ENCODE measurements at regions not wholly inside any gene's neighbourhood (a gene's known extent, or its start where the extent isn't known, plus 50 kb on each side); places are given as distances from the start of the nearest gene placed in this dataset.

- TF ChIP-seq FOXP4 (CRISPR knock-in tag; IDR thresholded peaks at IDR 0.05), result no peak
- TF ChIP-seq MATR3 (CRISPR knock-in tag; IDR thresholded peaks at IDR 0.05), result no peak
- TF ChIP-seq HOXA9 (CRISPR knock-in tag; IDR thresholded peaks at IDR 0.05; ENCODE audit: borderline replicate concordance), result no peak
- TF ChIP-seq KDM5B (CRISPR knock-in tag; IDR thresholded peaks at IDR 0.05; ENCODE audit: borderline replicate concordance), result no peak
- TF ChIP-seq, protein P1, sequence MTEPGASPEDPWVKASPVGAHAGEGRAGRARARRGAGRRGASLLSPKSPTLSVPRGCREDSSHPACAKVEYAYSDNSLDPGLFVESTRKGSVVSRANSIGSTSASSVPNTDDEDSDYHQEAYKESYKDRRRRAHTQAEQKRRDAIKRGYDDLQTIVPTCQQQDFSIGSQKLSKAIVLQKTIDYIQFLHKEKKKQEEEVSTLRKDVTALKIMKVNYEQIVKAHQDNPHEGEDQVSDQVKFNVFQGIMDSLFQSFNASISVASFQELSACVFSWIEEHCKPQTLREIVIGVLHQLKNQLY (CRISPR knock-in tag; IDR thresholded peaks at IDR 0.05), result no peak
- no peak for TF ChIP-seq MAZ (IDR thresholded peaks at IDR 0.05; ENCODE audit: borderline replicate concordance, low read depth, low read length)
- no peak for TF ChIP-seq MAZ (CRISPR knock-in tag; IDR thresholded peaks at IDR 0.05; ENCODE audit: low read depth)
- no peak for TF ChIP-seq TRAFD1 (CRISPR knock-in tag; IDR thresholded peaks at IDR 0.05; ENCODE audit: borderline replicate concordance)
- no peak for TF ChIP-seq KLF15 (CRISPR knock-in tag; IDR thresholded peaks at IDR 0.05; ENCODE audit: borderline replicate concordance)
- TF ChIP-seq, protein P2, sequence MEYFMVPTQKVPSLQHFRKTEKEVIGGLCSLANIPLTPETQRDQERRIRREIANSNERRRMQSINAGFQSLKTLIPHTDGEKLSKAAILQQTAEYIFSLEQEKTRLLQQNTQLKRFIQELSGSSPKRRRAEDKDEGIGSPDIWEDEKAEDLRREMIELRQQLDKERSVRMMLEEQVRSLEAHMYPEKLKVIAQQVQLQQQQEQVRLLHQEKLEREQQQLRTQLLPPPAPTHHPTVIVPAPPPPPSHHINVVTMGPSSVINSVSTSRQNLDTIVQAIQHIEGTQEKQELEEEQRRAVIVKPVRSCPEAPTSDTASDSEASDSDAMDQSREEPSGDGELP (IDR thresholded peaks at IDR 0.05; ENCODE audit: borderline replicate concordance, low read depth), result no peak
- TF ChIP-seq PRPF4 (IDR thresholded peaks at IDR 0.05; ENCODE audit: low read depth, low read length, poor library complexity, severe bottlenecking), result no peak
- no peak for TF ChIP-seq SRF (IDR thresholded peaks at IDR 0.05; ENCODE audit: low read depth, low read length)
Measured at GRCh38 chr18:8972116-8972515, 130.4 kb upstream of the NDUFV2 start (continued).
